ENCODE measurements at regions not wholly inside any gene's neighbourhood (a gene's known extent, or its start where the extent isn't known, plus 50 kb on each side); places are given as distances from the start of the nearest gene placed in this dataset.

DNA sequence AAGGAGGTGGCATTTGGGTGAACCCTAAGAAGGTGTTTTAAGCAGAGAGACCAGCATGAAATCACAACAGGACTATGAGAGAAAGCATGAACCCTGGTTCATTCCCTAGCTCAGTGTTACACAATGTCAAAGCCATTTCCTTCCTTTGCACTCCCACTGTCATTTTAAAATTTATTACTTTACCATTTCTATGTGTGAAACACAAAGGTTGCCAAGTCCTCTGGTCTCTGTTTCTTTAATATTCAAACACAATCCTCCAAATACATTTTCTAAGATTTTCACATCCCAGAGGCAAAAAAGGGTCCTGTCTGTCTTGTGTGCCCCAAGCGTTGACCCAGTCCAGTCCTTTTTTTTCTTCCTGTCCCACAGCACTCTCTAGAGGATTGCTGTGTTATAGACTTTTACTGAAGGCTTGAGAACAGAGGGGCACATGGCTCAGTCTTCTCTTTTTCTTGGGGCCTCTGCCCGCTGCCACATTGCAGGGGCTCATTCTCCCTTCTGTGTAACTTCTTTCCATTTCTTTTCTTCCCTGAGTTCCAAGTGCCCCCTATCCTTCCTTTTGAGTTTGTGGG, 78.6 kb upstream of the SLC28A3 start:
- peaks cover 10% of the 10 kb centered on the region for H3K9me3 ChIP-seq
- no peak overlapping the region for H3K4me2 ChIP-seq
- H3K27ac ChIP-seq, result no peak overlapping the region
- no peaks in the 10 kb centered on the region for H3K4me1 ChIP-seq
- CTCF ChIA-PET, result interaction anchor here (1.8 to 2.5 kb wide), 2 partner anchors 12 to 22 kb away, joined by 5 to 7 read pairs; no protein-coding TSS in a partner anchor
- 8% methylated on average over 2 of the region's 2 CpGs for WGBS (ENCODE audit: missing lambda C conversion rate)
- TF ChIP-seq EP300 (IDR thresholded peaks at IDR 0.05) (no peak), ZNF302 (CRISPR knock-in tag; IDR thresholded peaks at IDR 0.05) (no peak), HOXA7 (CRISPR knock-in tag; IDR thresholded peaks at IDR 0.05) (no peak), HOXB13 (CRISPR knock-in tag; IDR thresholded peaks at IDR 0.05; ENCODE audit: low read depth) (no peak), RNF2 (IDR thresholded peaks at IDR 0.05; ENCODE audit: borderline replicate concordance, low read depth) (no peak), PHF8 (IDR thresholded peaks at IDR 0.05; ENCODE audit: borderline replicate concordance, low read depth) (no peak), ZFP36 (IDR thresholded peaks at IDR 0.05; ENCODE audit: borderline replicate concordance, partially characterized antibody) (no peak), EHMT2 (IDR thresholded peaks at IDR 0.05; ENCODE audit: low read depth) (no peak), JUNB (IDR thresholded peaks at IDR 0.05) (no peak), HEYL (CRISPR knock-in tag; IDR thresholded peaks at IDR 0.05) (no peak)
- TF ChIP-seq, protein P1, sequence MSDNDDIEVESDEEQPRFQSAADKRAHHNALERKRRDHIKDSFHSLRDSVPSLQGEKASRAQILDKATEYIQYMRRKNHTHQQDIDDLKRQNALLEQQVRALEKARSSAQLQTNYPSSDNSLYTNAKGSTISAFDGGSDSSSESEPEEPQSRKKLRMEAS (IDR thresholded peaks at IDR 0.05), result no peak
- TF ChIP-seq, protein P2, sequence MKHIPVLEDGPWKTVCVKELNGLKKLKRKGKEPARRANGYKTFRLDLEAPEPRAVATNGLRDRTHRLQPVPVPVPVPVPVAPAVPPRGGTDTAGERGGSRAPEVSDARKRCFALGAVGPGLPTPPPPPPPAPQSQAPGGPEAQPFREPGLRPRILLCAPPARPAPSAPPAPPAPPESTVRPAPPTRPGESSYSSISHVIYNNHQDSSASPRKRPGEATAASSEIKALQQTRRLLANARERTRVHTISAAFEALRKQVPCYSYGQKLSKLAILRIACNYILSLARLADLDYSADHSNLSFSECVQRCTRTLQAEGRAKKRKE (CRISPR knock-in tag; IDR thresholded peaks at IDR 0.05; ENCODE audit: low read depth), result no peak
- POLR2A ChIA-PET, result no interaction called here
- DNase-seq (ENCODE audit: low read depth in 1 of 2, low spot score in 1 of 2) (no peak), ATAC-seq (no peak), FAIRE-seq (no peak)
- H3K4me3 ChIP-seq, result no peak overlapping the region

DNA sequence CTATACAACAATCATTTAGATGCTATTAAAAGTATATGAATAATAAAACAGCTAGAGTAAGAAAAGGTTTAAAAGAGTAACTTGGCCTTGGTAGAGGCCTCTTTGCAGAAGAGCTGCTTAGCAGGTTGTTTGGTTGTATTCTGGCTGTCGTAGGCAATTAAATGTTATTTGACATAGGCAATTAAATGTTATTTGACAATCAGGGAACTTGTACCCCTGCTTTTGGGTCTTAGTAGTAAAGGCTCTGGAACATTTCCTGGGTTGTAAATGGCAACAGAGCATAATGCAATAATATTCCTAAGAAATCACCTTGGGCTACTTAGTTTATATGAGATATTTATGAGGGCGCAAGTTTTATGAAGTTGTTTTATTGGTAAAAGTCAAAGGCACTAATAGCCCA, 84.4 kb upstream of the SLC28A3 start:
- WGBS (ENCODE audit: missing lambda C conversion rate), result 83% methylated on average over 2 of the region's 2 CpGs
- ChIA-PET CTCF (interaction anchor here (0.7 to 3.0 kb wide), 2 partner anchors 28 to 139 kb away, joined by 3 to 10 read pairs; no protein-coding TSS in a partner anchor), POLR2A (no interaction called here)
- H3K4me1 ChIP-seq, result no peaks in the 10 kb centered on the region
- peaks cover 10% of the 10 kb centered on the region for H3K9me3 ChIP-seq
- FAIRE-seq (no peak), ATAC-seq (no peak), DNase-seq (ENCODE audit: low read depth in 1 of 2, low spot score in 1 of 2) (no peak)
- no peak overlapping the region for H3K27ac ChIP-seq
- no peak overlapping the region for H3K4me3 ChIP-seq
- H3K4me2 ChIP-seq, result no peak overlapping the region
- TF ChIP-seq TP53 (CRISPR knock-in tag; IDR thresholded peaks at IDR 0.05), result no peak
- TF ChIP-seq KDM1A (IDR thresholded peaks at IDR 0.05; ENCODE audit: low read depth), result no peak
- no peak for TF ChIP-seq JUNB (IDR thresholded peaks at IDR 0.05)
- TF ChIP-seq ESRRA (IDR thresholded peaks at IDR 0.05; ENCODE audit: borderline replicate concordance, low read length), result no peak
- TF ChIP-seq ZSCAN20 (CRISPR knock-in tag; IDR thresholded peaks at IDR 0.05), result no peak
- no peak for TF ChIP-seq ZFP36 (IDR thresholded peaks at IDR 0.05; ENCODE audit: borderline replicate concordance, partially characterized antibody)
- no peak for TF ChIP-seq KDM5A (IDR thresholded peaks at IDR 0.05)
- TF ChIP-seq, protein P3, sequence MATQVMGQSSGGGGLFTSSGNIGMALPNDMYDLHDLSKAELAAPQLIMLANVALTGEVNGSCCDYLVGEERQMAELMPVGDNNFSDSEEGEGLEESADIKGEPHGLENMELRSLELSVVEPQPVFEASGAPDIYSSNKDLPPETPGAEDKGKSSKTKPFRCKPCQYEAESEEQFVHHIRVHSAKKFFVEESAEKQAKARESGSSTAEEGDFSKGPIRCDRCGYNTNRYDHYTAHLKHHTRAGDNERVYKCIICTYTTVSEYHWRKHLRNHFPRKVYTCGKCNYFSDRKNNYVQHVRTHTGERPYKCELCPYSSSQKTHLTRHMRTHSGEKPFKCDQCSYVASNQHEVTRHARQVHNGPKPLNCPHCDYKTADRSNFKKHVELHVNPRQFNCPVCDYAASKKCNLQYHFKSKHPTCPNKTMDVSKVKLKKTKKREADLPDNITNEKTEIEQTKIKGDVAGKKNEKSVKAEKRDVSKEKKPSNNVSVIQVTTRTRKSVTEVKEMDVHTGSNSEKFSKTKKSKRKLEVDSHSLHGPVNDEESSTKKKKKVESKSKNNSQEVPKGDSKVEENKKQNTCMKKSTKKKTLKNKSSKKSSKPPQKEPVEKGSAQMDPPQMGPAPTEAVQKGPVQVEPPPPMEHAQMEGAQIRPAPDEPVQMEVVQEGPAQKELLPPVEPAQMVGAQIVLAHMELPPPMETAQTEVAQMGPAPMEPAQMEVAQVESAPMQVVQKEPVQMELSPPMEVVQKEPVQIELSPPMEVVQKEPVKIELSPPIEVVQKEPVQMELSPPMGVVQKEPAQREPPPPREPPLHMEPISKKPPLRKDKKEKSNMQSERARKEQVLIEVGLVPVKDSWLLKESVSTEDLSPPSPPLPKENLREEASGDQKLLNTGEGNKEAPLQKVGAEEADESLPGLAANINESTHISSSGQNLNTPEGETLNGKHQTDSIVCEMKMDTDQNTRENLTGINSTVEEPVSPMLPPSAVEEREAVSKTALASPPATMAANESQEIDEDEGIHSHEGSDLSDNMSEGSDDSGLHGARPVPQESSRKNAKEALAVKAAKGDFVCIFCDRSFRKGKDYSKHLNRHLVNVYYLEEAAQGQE (IDR thresholded peaks at IDR 0.05), result no peak
- TF ChIP-seq TFCP2L1 (CRISPR knock-in tag; IDR thresholded peaks at IDR 0.05), result no peak
- TF ChIP-seq, protein P4, sequence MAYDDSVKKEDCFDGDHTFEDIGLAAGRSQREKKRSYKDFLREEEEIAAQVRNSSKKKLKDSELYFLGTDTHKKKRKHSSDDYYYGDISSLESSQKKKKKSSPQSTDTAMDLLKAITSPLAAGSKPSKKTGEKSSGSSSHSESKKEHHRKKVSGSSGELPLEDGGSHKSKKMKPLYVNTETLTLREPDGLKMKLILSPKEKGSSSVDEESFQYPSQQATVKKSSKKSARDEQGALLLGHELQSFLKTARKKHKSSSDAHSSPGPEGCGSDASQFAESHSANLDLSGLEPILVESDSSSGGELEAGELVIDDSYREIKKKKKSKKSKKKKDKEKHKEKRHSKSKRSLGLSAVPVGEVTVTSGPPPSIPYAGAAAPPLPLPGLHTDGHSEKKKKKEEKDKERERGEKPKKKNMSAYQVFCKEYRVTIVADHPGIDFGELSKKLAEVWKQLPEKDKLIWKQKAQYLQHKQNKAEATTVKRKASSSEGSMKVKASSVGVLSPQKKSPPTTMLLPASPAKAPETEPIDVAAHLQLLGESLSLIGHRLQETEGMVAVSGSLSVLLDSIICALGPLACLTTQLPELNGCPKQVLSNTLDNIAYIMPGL (CRISPR knock-in tag; IDR thresholded peaks at IDR 0.05; ENCODE audit: borderline replicate concordance), result no peak
- TF ChIP-seq FOSL2 (IDR thresholded peaks at IDR 0.05), result no peak
- no peak for TF ChIP-seq FOSL2 (CRISPR knock-in tag; IDR thresholded peaks at IDR 0.05)

Measured in A549 (cell line).